ENCODE measurements at regions not wholly inside any gene's neighbourhood (a gene's known extent, or its start where the extent isn't known, plus 50 kb on each side); places are given as distances from the start of the nearest gene placed in this dataset.

DNA sequence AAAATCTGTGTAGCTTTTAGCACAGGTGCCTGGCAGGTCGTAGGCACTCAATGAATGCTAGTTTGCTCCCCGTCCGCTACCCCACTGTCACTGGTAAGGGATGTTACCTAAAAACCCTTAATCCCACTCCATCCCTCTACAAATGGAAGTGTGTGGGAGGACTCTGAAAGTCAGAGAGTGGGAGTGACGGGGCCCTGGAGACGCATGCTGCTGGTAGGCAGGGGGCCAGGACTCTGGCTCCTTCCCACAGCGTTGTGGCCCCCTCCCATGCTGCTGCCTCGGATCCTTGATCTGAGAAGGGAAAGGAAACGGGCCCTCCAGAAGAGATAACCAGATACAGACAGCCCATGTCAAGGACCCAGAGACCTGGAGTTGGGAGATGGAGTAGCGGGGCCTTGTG, 249.3 kb downstream of the HAUS1 start:
- no peak for DNase-seq

- DNase-seq = no peak
Observed at GRCh38 chr18:46356278-46357033, 252.3 kb downstream of the HAUS1 start.

DNA sequence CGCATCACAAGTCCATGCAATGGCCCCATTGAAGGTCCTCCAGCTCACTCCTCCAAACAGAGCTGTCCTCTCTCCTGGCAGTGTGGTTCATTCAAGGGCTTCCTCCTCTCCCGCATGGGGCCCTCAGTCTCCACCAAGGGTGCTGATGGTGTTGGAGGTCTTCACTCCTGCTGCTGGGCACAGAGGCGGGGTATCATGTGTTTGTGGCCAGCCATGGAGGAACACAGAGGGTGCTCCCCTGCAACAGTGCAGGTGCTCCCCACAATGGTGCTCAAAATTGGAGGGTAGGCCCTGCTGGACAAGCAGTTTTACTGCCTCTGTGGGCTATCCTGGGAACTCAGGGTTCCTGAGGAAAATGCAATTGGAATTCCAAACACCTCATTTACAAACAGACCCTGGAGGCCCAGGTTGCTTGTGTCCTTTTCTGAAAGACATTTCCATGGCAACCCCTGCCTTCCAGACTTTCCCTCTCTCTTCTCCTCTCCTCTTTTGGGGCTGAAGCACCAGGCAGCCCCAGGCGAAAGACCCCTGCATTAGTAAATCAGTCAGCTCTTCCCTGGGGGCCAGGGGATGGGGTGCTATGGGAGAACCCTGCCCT, 256.0 kb downstream of the HAUS1 start:
- no peak for DNase-seq

DNA sequence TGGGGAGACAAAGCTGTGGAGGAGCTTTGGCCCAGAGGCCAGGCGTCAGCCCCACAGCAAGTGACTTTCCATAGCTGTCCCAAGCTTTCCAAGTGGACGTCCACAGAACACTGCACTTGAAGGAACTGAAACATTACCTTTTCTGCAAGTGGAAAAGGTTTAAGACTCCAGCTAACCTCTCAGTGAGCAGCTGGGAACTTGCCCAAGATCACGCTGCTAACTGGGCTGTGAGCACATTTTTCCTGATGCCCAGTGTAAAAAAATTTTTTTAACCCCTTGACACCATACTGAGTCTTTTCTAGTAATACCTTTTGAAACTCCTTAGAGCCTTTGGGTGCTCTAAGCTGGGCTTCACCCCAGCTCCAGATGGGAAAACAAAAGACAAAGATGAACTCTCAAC, 256.7 kb downstream of the HAUS1 start:
- DNase-seq = no peak

GRCh38 chr18:46362533-46362932, 258.3 kb downstream of the HAUS1 start:
- DNase-seq = no peak

DNA sequence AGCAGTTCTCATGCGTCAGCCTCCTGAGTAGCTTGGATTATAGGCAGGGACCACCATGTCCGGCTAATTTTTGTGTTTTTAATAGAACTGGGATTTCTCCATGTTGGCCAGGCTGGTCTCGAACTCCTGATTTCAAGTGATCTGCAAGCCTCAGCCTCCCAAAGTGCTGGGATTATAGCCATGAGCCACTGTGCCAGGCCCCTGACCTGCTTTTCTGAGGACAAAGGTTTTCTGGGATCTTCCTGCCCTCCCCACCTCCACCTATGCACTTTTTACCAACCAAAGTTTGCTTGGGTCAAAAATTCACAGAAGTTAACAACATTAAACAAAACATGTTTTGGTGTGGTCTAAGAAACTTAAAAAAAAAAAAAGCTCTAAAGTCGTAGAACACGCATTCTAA, 259.9 kb downstream of the HAUS1 start:
- no peak for DNase-seq

GRCh38 chr18:46366201-46366600, 262.0 kb downstream of the HAUS1 start:
- no peak for DNase-seq

DNA sequence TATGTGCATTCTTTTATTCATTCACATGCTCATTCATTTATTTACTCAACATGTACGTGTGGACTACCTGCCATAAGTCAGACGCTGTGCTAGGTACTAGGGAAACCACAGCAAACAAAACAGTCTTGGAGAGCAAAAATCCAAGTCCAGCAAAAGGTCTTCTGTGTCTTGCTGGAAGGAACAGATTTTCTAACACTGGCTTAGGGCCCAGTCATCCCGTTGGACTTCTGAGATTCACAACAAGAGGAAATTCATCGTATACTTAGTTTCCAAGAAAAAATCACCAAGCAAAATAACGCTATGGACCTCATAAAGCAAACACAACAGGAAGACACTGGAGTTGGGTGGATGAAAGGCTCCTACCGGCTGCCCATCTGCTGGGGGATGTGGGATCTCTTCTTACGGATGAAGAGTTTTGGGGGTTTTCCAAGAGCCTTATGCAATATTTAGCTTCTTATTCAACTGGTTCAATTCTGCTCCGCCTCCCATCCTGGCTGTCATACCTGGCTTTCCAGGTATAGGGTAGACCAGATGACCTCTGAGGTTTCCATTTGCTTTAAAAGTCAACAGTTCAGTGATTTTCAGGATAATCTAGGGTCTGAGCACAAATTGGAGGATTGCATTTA, 262.7 kb downstream of the HAUS1 start:
- no peak for DNase-seq

DNA sequence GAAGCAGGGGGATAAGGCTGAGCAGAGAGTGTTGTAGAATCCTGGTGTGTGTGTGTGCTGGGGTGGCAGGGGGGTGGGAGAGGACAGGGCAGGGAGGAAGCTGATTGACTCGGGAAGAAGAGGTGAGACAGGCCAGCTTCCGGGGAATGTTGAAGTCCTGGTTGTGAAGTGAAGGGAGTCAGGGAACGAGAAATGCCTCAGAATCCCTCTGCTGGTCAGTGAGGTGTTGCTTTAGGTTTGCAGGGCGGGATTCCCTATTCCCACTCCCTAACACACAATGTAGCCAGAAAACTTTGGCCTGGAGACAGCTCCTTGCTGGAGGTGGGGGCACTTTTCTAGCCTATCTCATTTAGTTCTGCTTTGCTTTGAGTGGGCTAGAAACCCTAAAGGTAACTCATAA, 265.1 kb downstream of the HAUS1 start:
- no peak for DNase-seq

GRCh38 chr18:46370898-46371297, 266.7 kb downstream of the HAUS1 start:
- DNase-seq = no peak

DNA sequence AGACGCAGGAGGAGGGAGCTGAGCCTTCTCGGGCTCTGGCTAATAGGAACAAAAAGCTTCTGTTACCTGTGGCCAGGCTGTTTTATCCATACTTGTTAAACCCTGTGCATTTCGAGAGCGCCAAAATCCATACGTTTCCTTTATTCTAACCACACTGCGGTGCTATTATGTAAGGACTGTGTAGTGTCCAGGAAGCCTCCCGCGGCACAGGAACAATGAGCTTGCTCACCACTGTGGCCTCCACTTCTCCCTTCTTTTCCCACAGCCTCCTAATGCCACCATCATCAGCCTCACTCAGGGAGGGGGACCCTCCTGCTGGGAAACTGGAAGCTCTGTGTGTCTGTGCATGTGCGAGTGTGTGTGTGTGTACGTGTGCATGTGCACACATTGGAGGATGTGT, 268.5 kb downstream of the HAUS1 start:
- DNase-seq = no peak

DNA sequence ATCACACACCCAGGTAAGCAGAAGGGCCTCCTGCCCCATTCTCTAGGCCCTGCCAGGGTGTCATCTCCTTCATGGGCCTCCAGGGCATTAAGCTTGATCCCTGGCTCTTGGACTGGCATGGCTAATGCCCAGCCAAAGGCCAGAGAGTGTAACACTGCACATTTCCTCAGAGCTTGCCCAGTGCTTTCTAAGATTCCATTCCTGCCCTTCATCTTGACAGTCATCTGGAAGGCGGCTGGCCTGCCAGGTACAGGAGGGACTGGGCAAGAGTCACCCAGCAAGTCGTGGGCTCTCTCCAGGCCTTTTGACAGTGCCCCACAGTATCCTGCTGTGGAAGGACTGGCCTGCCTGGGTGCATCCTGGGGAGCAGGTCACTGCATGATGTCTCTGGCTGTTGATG, 268.9 kb downstream of the HAUS1 start:
- DNase-seq = no peak

- DNase-seq = no peak
Observed at GRCh38 chr18:46373791-46374190, 269.6 kb downstream of the HAUS1 start.

DNA sequence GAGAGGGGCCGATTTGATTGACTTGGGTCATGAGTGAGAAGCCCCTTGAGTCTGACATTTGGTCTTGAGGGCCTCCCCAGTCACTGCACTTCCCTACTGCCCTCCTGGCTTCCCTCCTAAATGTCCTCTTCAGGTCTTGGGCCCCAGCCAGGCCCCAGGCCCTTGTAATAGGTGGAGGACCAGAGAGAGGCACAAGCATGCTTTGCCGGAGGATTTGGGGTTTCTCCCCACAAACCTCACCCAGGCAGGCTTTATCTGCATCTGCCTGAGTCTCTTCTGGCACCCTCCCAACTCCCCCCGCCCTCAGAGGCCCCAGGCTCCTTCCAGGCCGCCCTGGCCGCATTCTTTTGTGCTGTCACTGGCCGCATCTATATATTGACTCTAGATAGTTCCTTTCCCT, 270.7 kb downstream of the HAUS1 start:
- no peak for DNase-seq

DNA sequence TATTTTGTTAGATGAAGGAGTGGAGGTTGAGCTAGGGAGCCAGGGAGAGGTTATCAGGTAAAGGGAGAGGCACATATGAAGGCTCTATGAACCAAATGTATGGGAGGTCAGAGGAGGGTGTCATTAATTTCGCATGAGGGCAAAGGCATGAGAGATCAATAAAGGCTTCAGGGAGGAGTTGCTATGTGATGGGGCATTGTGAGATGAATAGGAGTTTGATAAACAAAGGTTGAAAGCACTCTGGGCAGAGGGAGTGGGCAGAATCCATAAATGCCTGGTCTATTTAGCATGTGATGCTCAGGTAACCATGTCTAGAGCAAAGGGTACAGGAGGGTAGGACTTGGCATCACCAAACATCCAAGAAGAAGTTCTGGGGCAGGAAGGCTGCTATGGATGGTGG, 273.4 kb downstream of the HAUS1 start:
- no peak for DNase-seq

DNA sequence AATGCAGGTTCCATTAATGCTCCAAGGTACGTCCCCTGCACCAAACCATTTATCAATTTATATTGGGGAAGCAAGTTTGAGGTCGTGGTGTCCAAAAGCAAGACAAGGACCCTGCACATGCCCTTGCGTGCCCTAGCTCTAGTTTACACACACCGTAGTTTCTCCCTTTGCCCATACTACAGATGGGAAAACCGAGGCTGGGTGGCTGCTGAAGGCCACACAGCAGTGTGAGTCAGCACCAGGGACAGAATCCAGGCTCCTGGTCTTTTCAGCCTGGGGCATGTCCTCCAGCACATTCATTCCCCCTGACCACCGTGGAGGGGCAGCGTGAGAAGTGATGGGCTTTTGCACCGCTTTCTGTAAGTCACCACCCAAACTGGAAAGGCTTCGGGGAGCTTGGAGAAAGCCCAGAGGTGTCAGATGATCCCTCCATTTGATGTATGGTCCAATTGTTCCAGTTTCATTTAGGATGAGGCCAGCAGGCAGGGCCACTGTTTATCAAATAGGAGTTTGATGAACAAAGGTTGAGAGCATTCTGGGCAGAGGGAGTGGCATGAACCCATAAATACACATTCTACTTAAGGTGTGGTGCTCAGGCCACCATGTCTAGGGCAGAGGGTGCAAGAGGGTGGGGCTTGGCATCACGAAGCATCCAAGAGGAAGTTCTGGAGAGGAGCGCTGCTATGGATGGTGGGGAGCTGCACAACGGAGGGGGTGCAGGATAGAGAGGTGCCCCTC, 274.1 kb downstream of the HAUS1 start:
- no peak for DNase-seq

GRCh38 chr18:46378864-46379207, 274.7 kb downstream of the HAUS1 start:
- no peak for DNase-seq

DNA sequence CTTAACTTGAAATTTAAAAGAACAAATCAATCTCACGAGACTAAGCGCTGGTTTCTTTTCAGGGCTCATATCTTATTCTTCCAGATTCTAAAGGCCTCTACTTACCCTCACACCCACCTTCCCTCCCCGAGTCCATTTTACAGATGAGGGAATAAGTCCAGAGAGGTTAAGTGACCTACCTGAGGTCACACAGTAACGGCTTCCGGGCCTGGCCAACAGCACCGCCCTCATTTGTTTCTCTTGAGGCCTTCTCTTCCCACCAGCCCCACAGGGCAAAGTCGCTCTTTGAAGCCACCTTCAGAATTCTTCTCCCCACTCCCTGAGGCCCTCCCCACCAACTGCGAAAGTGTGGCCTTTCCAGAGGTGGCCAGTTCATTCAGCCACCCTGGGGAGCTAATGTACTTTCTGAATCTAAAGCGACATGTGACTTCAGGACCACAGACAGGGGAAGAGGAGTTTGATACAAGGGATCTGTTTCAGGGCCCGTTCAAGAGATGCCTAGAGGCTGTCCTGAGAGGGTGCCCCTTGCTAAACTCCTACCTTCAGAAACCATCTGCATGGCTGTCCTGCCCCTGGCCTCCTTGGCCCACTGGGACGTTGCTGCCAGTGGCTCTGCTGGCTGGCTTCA, 275.3 kb downstream of the HAUS1 start:
- DNase-seq = no peak

- DNase-seq = no peak
Observed at GRCh38 chr18:46385124-46385523, 271.9 kb downstream of the LOXHD1 start.

DNA sequence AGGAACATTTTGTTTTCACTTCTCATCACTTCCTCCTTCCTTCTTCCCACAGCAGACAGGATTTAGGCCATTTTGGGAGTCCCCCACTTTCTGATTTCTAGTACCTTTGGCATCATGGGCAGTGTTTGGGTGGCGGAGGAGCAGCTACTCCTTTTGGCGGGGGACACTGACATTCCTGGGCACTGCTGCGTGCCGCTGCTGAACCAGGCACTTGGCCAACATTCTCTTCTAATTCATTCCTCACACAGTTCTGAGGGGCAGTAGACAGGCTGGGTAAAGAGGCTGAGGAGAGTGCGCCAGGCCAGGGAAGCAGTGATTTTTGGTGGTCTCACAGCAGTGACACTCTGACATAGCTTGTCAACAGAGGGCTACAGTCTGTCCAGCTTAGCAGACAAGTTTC, 270.2 kb downstream of the LOXHD1 start:
- no peak for DNase-seq

DNA sequence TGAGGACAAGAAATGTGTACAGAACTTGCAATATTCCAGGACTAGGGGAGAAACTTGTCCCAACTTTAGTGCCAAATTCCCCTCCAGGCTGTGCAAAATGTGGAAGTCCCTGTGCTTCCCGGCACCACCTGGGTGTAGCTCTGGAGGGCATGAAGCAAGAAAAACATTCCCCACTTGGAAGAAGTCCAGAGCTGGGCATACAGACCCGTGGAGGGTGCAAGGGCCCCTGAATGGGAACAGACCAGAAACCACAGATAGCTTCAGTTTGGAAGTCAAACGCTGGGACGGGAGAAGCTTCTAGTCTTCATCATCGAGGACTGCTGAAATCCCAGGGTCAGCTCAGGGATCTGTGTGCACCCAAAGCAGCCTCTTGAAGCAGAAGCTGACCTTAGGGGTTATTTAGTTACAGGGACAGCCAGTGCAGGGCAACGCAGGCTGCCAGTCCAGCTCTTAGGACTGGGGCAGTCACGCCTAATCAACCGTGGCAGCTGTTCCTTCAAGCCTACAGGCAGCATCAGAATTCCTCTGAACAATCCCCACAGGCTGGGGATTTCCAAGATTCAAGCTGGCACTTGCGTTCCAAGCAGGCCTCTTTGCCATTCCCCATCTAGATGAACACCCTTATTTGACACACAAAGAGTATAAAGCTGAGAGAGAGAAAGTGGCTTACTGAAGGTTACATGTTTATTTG, 269.4 kb downstream of the LOXHD1 start:
- no peak for DNase-seq

DNA sequence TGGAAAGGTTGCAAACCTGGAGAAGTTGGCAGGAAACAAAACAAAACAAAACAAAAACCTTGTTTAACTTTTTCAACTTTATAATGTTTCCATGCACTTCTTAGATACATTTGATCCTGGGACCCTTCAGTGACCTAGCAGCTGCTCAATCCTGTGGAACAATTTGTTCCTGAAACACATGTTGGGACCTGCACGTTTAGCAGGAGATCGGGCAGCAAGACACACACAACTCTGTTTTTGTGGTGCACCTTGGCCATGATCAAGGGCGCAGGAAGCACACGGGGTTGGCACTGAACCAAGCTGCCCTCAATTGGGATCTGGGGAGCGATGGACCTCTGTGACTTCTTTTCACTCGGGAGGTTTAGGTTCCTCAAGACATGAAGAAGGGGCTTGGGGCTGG, 268.7 kb downstream of the LOXHD1 start:
- DNase-seq = no peak

- DNase-seq = no peak
Observed at GRCh38 chr18:46392576-46392975, 264.4 kb downstream of the LOXHD1 start.
